AG04449 (cell line): ENCODE measurements at regions not wholly inside any gene's neighbourhood (a gene's known extent, or its start where the extent isn't known, plus 50 kb on each side); places are given as distances from the start of the nearest gene placed in this dataset.
A peak's percentile ranks its signal among the peaks of the same experiment; 100 is the strongest.

Experiments
- CTCF ChIA-PET: fragments of 350-600 bp; formaldehyde crosslinking; extraction: SDS; loops from one replicate; lab custom pipeline; 2021; ENCODE audit warnings: antibody characterized with exemption; lab: Yijun Ruan, JAX
- POLR2A ChIA-PET: fragments of 400-600, 350-600 bp; formaldehyde crosslinking; extraction: SDS; loops from one replicate; lab custom pipeline; 2020; ENCODE audit warnings: antibody characterized with exemption, inconsistent platforms; lab: Yijun Ruan, JAX
- DNase-seq: peaks from one replicate; pipeline ENCODE4 v3.0.0-alpha.2; 2010; ENCODE audit warnings: low read depth, low spot score
- H3K4me3 ChIP-seq: 2 replicates; pipeline ENCODE4 v1.5.1; 2011; ENCODE audit warnings: low read depth, mild to moderate bottlenecking, control low read depth, low read length
- CTCF ChIP-seq: IDR thresholded peaks from one replicate; pipeline ENCODE4 v1.5.1; 2011; ENCODE audit warnings: mild to moderate bottlenecking, moderate library complexity, low read length, control low read depth, inconsistent platforms; ENCODE audit not compliant: insufficient read depth; ENCODE audit errors: missing control alignments

- ChIA-PET POLR2A (no interaction called here), CTCF (no interaction called here)
- no peak for TF ChIP-seq CTCF
- no peak overlapping the region for H3K4me3 ChIP-seq
- no peak for DNase-seq
These were observed 289.1 kb upstream of the DNAJC19 start for GRCh38 chr3:181278468-181279238.

DNA sequence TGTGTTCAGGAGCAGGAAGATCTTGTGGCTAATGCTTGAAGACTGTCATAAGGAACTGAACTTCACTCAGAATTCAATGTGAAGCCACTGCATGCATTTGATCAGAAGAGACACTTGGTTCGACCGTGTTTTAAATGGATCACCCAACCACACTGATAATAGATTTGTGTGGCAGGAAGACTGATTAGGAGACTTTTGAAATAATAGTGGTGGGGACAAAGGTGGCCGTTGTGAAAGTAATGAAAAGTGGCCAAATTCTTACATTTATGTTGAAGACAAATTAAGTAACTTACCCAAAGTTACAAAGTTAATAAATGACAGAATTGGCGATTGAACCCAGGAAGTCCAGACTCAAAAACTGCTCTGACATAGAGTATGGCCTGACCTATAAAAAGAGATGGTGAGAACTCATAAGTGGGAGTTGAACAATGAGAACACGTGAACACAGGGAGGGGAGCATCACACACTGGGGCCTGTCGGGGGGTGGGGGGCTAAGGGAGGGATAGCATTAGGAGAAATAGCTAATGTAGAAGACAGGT, 286.9 kb upstream of the DNAJC19 start:
- ChIA-PET CTCF (no interaction called here), POLR2A (no interaction called here)
- no peak for DNase-seq
- no peak overlapping the region for H3K4me3 ChIP-seq
- TF ChIP-seq CTCF: no peak

- ChIA-PET CTCF (no interaction called here), POLR2A (no interaction called here)
- no peak overlapping the region for H3K4me3 ChIP-seq
- TF ChIP-seq CTCF: no peak
- no peak for DNase-seq
These were observed 284.5 kb upstream of the DNAJC19 start for GRCh38 chr3:181274025-181274424.

DNA sequence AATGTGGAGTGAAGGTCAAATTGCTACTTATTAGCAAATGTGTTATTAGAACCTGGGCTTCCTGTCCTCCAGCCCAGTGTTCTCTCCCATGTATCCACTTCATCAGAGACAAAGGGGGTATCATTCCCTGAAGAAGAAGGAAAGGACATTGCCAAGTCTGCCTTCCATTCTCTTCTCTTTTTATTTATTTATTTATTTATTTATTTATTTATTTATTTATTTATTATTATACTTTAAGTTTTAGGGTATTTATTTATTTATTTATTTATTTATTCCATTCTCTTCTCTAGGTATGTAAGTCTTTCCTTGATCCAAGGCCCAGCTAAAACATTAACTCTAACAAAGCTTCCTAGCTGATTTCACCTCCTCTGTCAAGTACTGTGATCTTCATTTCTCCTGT, 277.8 kb upstream of the DNAJC19 start:
- TF ChIP-seq CTCF: no peak
- DNase-seq: no peak

DNA sequence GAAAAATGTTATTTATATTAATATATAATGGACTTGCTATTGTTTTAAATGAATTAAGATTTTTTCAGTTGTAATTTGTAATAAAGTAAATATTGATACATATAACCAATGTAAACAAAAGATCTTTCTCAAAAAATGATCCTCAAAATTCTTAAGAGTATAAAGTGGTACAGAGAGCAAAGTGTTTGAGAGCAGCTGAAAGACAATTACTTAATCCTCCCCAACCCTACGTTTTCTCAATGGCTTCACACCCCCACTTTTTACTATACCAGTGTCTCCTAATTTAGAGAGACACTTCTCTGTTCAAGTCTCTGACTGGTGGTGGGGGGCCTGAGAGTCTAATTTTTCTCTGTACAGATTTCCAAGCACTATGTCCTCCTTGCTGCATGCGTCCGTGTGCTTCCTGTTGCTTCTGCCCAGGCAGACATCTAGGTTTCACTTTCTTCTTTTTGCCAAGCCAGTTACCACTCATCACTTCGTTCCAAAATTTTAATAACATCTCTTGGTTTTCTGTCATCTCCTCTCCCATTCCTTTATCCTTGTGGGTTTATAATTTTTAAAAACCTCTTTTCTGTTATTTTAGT, 276.3 kb upstream of the DNAJC19 start:
- no peak for DNase-seq
- peak overlapping the region; percentile 13; the same call in 1 of the 2 replicates for H3K4me3 ChIP-seq
- CTCF ChIA-PET: no interaction called here
- no peak for TF ChIP-seq CTCF
- POLR2A ChIA-PET: no interaction called here

More for the DNA sequence above, 277.8 kb upstream of the DNAJC19 start:
- POLR2A ChIA-PET: no interaction called here
- CTCF ChIA-PET: no interaction called here
- H3K4me3 ChIP-seq: no peak overlapping the region

- TF ChIP-seq CTCF: no peak
- no peak overlapping the region for H3K4me3 ChIP-seq
- DNase-seq: no peak
- POLR2A ChIA-PET: no interaction called here
- CTCF ChIA-PET: no interaction called here
These were observed 274.9 kb upstream of the DNAJC19 start for GRCh38 chr3:181264486-181264885.
